IMR-90 (cell line): ENCODE measurements at regions not wholly inside any gene's neighbourhood (a gene's known extent, or its start where the extent isn't known, plus 50 kb on each side); places are given as distances from the start of the nearest gene placed in this dataset.
"Not testable (repeated sequence)": the region's sequence is repeated elsewhere in the genome, so short reads cannot be mapped to it uniquely, and the experiment has no call there.

Source experiments
- MAZ ChIP-seq: IDR thresholded peaks from 2 replicates; pipeline ENCODE4 v1.6.1; 2012; ENCODE audit warnings: low read depth, mild to moderate bottlenecking, low read length, improper control_type of control experiment, moderate library complexity, borderline replicate concordance
- POLR2A ChIP-seq: IDR thresholded peaks from 2 replicates; pipeline ENCODE4 v1.6.1; 2012; ENCODE audit warnings: mild to moderate bottlenecking, low read depth, low read length
- RAD21 ChIP-seq: IDR thresholded peaks from 2 replicates; pipeline ENCODE4 v1.6.1; 2012; ENCODE audit warnings: low read length, improper control_type of control experiment
- SMC3 ChIP-seq: fragments of 150-350 bp; IDR thresholded peaks from 2 replicates; pipeline ENCODE4 v1.6.1; 2016; ENCODE audit warnings: low read depth, mild to moderate bottlenecking, antibody characterized with exemption, low read length, moderate library complexity
- USF2 ChIP-seq: fragments of 150-350 bp; IDR thresholded peaks from 2 replicates; pipeline ENCODE4 v1.6.1; 2017; ENCODE audit warnings: mild to moderate bottlenecking, antibody characterized with exemption, low read length, low read depth
- TF ChIP-seq, protein P1 (sequence below): conservative IDR thresholded peaks from 2 replicates; pipeline ENCODE4 v1.5.1; 2012; ENCODE audit warnings: mild to moderate bottlenecking, low read depth, low read length, improper control_type of control experiment

GRCh38 chr20:29122784-29123183 lies 2134.7 kb upstream of the DEFB115 start:
- TF ChIP-seq, protein P1, sequence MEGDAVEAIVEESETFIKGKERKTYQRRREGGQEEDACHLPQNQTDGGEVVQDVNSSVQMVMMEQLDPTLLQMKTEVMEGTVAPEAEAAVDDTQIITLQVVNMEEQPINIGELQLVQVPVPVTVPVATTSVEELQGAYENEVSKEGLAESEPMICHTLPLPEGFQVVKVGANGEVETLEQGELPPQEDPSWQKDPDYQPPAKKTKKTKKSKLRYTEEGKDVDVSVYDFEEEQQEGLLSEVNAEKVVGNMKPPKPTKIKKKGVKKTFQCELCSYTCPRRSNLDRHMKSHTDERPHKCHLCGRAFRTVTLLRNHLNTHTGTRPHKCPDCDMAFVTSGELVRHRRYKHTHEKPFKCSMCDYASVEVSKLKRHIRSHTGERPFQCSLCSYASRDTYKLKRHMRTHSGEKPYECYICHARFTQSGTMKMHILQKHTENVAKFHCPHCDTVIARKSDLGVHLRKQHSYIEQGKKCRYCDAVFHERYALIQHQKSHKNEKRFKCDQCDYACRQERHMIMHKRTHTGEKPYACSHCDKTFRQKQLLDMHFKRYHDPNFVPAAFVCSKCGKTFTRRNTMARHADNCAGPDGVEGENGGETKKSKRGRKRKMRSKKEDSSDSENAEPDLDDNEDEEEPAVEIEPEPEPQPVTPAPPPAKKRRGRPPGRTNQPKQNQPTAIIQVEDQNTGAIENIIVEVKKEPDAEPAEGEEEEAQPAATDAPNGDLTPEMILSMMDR, result not testable (repeated sequence)
- TF ChIP-seq POLR2A, RAD21, MAZ, USF2, SMC3: not testable (repeated sequence)
